HFFc6 (cell line): ENCODE measurements at regions not wholly inside any gene's neighbourhood (a gene's known extent, or its start where the extent isn't known, plus 50 kb on each side); places are given as distances from the start of the nearest gene placed in this dataset.

Source experiments
- DNase-seq: peaks from one replicate; pipeline ENCODE4 v3.0.0-alpha.2; 2018
- H3K27ac Mint-ChIP-seq: 2 replicates; pipeline ENCODE4 v1.8.0; 2020; ENCODE audit warnings: mild to moderate bottlenecking, mixed read lengths
- H3K27me3 Mint-ChIP-seq: 2 replicates; pipeline ENCODE4 v1.8.0; 2021; ENCODE audit warnings: mild to moderate bottlenecking, moderate library complexity, mixed read lengths; ENCODE audit not compliant: insufficient read depth
- H3K36me3 Mint-ChIP-seq: 2 replicates; pipeline ENCODE4 v1.8.0; 2021; ENCODE audit warnings: low read depth, mixed read lengths
- H3K4me1 Mint-ChIP-seq: 2 replicates; pipeline ENCODE4 v1.8.0; 2020; ENCODE audit warnings: low read depth, mixed read lengths
- H3K4me3 Mint-ChIP-seq: 2 replicates; pipeline ENCODE4 v1.8.0; 2020; ENCODE audit warnings: mild to moderate bottlenecking, moderate library complexity, mixed read lengths
- H3K9me3 Mint-ChIP-seq: 2 replicates; pipeline ENCODE4 v1.8.0; 2020; ENCODE audit warnings: mild to moderate bottlenecking, mixed read lengths
- TF ChIP-seq, protein P1 (sequence below): fragments of 200-600 bp; sonication (generic); IDR thresholded peaks from 2 replicates; pipeline ENCODE4 v1.5.0; 2021; ENCODE audit warnings: antibody characterized with exemption, mild to moderate bottlenecking

DNA sequence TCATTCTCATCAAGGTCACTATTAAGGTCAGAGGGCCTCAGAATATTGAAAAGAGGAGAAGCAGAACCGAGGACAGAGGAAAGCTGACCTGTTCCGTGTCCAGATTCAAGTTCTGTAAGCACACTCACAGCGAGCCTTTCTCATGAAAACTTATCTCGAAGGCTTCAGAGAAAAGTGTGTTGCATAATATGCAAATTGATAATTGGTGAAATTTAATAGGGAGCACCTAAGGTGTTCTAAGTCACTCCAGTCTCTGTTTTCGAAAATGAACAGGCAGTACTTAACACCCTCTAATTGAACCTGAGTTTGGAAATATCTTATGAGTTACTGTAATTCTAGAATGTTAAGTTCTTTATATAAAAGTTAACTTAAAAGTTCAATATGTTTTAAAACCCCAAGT lies 181.2 kb upstream of the PDE10A start:
- Mint-ChIP-seq H3K36me3 (no peaks in the 10 kb centered on the region), H3K9me3 (peaks cover 19% of the 10 kb centered on the region), H3K4me3 (no peak overlapping the region), H3K4me1 (no peaks in the 10 kb centered on the region), H3K27me3 (peaks cover 2% of the 10 kb centered on the region), H3K27ac (no peak overlapping the region)
- TF ChIP-seq, protein P1, sequence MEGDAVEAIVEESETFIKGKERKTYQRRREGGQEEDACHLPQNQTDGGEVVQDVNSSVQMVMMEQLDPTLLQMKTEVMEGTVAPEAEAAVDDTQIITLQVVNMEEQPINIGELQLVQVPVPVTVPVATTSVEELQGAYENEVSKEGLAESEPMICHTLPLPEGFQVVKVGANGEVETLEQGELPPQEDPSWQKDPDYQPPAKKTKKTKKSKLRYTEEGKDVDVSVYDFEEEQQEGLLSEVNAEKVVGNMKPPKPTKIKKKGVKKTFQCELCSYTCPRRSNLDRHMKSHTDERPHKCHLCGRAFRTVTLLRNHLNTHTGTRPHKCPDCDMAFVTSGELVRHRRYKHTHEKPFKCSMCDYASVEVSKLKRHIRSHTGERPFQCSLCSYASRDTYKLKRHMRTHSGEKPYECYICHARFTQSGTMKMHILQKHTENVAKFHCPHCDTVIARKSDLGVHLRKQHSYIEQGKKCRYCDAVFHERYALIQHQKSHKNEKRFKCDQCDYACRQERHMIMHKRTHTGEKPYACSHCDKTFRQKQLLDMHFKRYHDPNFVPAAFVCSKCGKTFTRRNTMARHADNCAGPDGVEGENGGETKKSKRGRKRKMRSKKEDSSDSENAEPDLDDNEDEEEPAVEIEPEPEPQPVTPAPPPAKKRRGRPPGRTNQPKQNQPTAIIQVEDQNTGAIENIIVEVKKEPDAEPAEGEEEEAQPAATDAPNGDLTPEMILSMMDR, result no peak
- no peak for DNase-seq

DNA sequence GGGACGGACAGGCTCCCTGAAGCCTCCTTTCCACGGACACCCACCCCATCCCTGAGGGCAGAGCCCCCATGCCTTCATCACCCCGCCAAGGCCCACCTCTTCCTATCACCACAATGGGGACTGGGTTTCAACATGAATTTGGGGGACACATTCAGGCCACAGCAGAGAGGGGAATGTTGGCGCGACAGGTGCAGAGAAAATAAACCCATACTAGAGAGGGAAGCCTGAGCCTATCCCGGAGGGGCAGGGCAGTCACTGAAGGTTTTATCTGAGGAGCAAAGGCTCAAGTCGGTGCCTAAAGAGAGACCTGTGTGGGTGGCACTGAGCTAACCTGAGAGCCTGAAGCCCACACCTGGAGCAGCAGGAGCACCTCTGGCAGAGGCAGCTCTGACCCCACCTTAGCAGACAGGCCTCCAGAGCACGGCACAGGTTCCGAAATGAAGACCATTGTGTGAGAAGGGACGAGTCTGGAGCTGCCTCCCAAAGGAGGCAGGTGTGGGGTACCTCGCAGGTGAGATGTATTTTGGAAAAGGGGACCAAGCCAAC lies 180.6 kb upstream of the PDE10A start:
- TF ChIP-seq, protein P1, result no peak
- no peak for DNase-seq
- H3K27me3 Mint-ChIP-seq, result peaks cover 3% of the 10 kb centered on the region
- no peaks in the 10 kb centered on the region for H3K36me3 Mint-ChIP-seq
- no peak overlapping the region for H3K27ac Mint-ChIP-seq
- H3K4me3 Mint-ChIP-seq, result no peak overlapping the region
- H3K9me3 Mint-ChIP-seq, result peaks cover 19% of the 10 kb centered on the region
- H3K4me1 Mint-ChIP-seq, result no peaks in the 10 kb centered on the region

DNA sequence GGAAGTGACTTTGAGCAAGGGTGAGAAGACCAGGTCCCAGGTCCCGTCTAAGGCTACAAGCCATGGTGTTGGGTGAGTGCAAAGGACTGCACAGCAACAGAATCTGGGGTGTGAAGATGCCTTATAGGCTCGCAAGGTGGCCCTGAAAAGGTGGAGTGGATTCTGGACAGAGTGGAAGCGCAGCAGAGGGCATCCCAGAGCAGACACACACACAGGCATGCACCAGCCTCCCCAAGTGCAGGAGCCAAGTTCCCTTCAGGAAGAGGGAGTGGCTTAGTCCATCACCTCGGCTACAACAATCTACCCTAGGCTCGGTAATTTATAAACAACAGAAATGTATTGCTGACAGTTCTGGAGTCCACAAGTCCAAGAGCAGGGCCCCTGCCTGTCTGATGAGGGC lies 180.1 kb upstream of the PDE10A start:
- Mint-ChIP-seq H3K4me3 (no peak overlapping the region), H3K4me1 (no peaks in the 10 kb centered on the region), H3K36me3 (no peaks in the 10 kb centered on the region), H3K27ac (no peak overlapping the region), H3K27me3 (peaks cover 3% of the 10 kb centered on the region), H3K9me3 (peaks cover 20% of the 10 kb centered on the region)
- TF ChIP-seq, protein P1, result no peak
- DNase-seq, result no peak

DNA sequence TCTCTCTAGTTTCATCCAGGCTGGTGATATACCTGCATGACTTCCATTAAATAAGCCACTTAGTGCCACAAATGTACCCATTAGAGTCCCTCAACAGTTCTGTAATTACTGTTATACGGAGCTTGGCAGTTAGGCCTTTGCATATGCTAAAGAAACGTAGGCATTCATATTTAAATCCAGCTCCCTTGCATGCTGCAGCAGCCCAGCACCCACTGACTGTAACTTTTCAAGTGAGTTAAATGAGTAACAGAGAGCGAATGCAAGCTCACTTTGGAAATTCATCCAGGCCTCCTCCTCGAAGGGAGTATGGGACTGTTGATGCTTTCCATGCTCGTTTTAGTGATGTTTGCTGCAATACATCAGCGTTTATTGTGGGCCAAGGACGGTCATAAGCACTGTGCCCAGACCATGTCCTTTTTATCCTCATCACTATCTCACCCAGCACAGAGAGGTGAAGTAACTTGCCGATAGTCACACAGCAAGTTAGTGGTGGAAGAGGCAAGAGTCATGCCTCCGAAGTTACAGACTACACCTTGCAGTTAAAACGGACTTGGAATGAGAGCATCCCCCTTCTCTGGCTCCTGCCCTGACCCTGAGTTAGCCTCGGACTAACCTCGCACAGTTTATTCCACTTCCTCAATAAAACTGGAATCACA lies 179.4 kb upstream of the PDE10A start:
- Mint-ChIP-seq H3K4me3 (no peak overlapping the region), H3K27me3 (peaks cover 3% of the 10 kb centered on the region), H3K9me3 (peaks cover 23% of the 10 kb centered on the region), H3K4me1 (no peaks in the 10 kb centered on the region), H3K36me3 (no peaks in the 10 kb centered on the region), H3K27ac (no peak overlapping the region)
- TF ChIP-seq, protein P1, result no peak
- DNase-seq, result no peak

DNA sequence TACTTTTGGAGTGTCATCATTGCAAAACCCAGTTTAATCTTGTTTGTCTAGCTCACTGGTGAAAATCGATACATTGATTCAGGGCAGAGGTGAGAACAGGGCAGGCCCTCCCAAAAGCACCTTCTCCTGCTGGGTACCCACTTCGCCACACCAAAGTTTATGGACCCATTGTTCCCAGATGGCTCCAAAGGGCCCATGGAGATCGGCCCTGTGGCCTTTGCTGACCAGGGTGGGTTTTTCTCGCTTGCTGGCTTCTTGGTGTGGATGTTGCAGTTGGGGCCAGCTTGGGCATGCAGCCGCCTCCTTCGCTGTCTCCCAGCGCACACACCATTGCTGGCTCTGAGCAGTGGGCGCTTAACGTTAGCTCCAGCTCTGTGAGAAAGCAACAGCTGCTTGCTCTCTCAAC lies 178.1 kb upstream of the PDE10A start:
- Mint-ChIP-seq H3K4me3 (no peak overlapping the region), H3K4me1 (no peaks in the 10 kb centered on the region), H3K36me3 (no peaks in the 10 kb centered on the region), H3K27me3 (peaks cover 3% of the 10 kb centered on the region), H3K27ac (no peak overlapping the region), H3K9me3 (peaks cover 25% of the 10 kb centered on the region)
- TF ChIP-seq, protein P1, result no peak
- DNase-seq, result no peak
